Breast epithelium (tissue), 4 donors: ENCODE measurements at regions not wholly inside any gene's neighbourhood (a gene's known extent, or its start where the extent isn't known, plus 50 kb on each side); places are given as distances from the start of the nearest gene placed in this dataset.

Experiments
- DNase-seq, 2 donors: peaks; one replicate each; pipeline ENCODE4 v3.0.0-alpha.2; 2019; ENCODE audit warnings: low spot score in 2 of 2
- H3K27ac ChIP-seq, 2 donors: fragments of 200-600 bp; sonication (generic) in 1 of 2; one replicate each; pipeline ENCODE4 v1.5.1; 2016 to 2019; ENCODE audit warnings: mild to moderate bottlenecking in 1 of 2
- H3K27me3 ChIP-seq, 2 donors: fragments of 200-600 bp; sonication (generic) in 1 of 2; one replicate each; pipeline versions ENCODE4 v1.5.1 to v1.6.0; 2017 to 2019; ENCODE audit warnings: control low read depth in 1 of 2, mild to moderate bottlenecking in 1 of 2
- H3K36me3 ChIP-seq: fragments of 200-600 bp; one replicate; pipeline ENCODE4 v1.5.1; 2019
- H3K4me1 ChIP-seq, 2 donors: fragments of 200-600 bp; sonication (generic); one replicate each; pipeline ENCODE4 v1.5.1; 2016 to 2019; ENCODE audit warnings: control low read depth in 1 of 2
- H3K4me3 ChIP-seq, 3 donors: fragments of 200-600 bp; sonication (generic); 1 replicate in 2 of 3; 2 replicates in 1 of 3; pipeline ENCODE4 v1.5.1; 2016 to 2019; ENCODE audit warnings: mild to moderate bottlenecking in 3 of 3, moderate library complexity in 2 of 3
- H3K9me3 ChIP-seq, 2 donors: fragments of 200-600 bp; sonication (generic) in 1 of 2; one replicate each; pipeline ENCODE4 v1.5.1; 2016 to 2019; ENCODE audit warnings: control low read depth in 1 of 2
- POLR2A ChIP-seq: fragments of 450-650 bp; IDR thresholded peaks from one replicate; pipeline ENCODE4 v1.6.1; 2016; ENCODE audit warnings: antibody characterized with exemption, mild to moderate bottlenecking, moderate library complexity
- POLR2AphosphoS5 ChIP-seq, 3 donors: sonication (generic); formaldehyde crosslinking; IDR thresholded peaks; one replicate each; pipeline ENCODE4 v1.6.1; 2017; ENCODE audit warnings: antibody characterized with exemption in 3 of 3
- intact Hi-C: fragments of 100-400 bp; cut with DNase I; formaldehyde crosslinking; loops from one replicate; pipeline ENCODE4 v1.15.1; 2023; ENCODE audit warnings: low total_unique reads
- TF ChIP-seq, protein P1 (sequence below), 3 donors: fragments of 450-650 bp; IDR thresholded peaks; one replicate each; pipeline ENCODE4 v1.5.1; 2016 to 2017; ENCODE audit warnings: antibody characterized with exemption in 3 of 3, mild to moderate bottlenecking in 3 of 3, moderate library complexity in 3 of 3

DNA sequence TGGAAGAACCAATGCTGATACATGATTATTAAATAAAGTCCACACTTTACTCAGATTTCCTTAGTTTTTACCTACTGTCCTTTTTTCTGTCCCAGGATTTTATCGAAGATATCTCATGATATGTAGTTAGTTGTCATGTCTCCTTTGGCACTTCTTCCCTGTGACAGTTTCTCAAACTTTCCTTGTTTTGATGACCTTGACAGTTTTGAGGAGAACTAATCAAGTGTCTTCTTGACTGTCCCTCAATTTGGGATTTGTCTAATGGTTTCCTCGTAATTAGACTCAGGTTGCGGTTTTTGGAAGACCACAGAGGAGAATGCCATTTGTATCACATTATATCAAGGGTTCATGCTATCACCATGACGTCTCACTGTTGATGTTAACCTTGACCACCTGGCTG is 483.1 kb upstream of the ZNF608 start:
- DNase-seq, result no peak
- H3K4me1 ChIP-seq, result no peaks in the 10 kb centered on the region
- TF ChIP-seq, protein P1, sequence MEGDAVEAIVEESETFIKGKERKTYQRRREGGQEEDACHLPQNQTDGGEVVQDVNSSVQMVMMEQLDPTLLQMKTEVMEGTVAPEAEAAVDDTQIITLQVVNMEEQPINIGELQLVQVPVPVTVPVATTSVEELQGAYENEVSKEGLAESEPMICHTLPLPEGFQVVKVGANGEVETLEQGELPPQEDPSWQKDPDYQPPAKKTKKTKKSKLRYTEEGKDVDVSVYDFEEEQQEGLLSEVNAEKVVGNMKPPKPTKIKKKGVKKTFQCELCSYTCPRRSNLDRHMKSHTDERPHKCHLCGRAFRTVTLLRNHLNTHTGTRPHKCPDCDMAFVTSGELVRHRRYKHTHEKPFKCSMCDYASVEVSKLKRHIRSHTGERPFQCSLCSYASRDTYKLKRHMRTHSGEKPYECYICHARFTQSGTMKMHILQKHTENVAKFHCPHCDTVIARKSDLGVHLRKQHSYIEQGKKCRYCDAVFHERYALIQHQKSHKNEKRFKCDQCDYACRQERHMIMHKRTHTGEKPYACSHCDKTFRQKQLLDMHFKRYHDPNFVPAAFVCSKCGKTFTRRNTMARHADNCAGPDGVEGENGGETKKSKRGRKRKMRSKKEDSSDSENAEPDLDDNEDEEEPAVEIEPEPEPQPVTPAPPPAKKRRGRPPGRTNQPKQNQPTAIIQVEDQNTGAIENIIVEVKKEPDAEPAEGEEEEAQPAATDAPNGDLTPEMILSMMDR (IDR thresholded peaks at IDR 0.05), result no peak
- TF ChIP-seq POLR2A, result no peak
- intact Hi-C loops, result no loop called here
- H3K27ac ChIP-seq, result no peak overlapping the region
- H3K4me3 ChIP-seq, result no peak overlapping the region
- H3K9me3 ChIP-seq, result no peaks in the 10 kb centered on the region
- no peaks in the 10 kb centered on the region for H3K27me3 ChIP-seq
- H3K36me3 ChIP-seq, result no peaks in the 10 kb centered on the region

DNA sequence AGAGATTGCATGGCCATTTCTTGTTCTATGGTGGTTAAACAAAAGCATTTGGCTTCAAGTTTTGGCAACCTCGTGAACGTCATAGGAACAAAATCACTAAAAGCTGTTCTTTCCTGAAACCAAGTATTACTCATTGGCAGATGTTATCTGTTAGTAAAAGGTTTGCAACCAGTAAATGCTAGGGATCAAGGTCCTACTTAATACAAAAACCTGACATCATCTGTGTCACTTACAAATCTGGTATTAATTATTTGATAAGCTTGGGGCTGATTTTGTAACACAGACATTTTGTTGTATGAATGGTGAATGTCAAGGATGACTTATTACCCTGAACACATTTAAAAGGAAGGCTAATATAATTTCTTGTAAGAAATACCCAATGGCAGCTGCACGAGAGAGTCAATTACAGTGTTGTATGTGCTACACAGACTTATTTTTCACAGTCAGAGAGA is 486.4 kb upstream of the ZNF608 start:
- intact Hi-C loops, result no loop called here
- Histone ChIP-seq H3K27ac (no peak overlapping the region), H3K36me3 (no peaks in the 10 kb centered on the region), H3K4me3 (no peak overlapping the region), H3K27me3 (no peaks in the 10 kb centered on the region), H3K4me1 (no peaks in the 10 kb centered on the region), H3K9me3 (no peaks in the 10 kb centered on the region)
- no peak for TF ChIP-seq POLR2AphosphoS5 (IDR thresholded peaks at IDR 0.05)
- no peak for DNase-seq

GRCh38 chr5:125233944-125234343 is 487.5 kb upstream of the ZNF608 start:
- no peak for DNase-seq
- Histone ChIP-seq H3K4me1 (no peaks in the 10 kb centered on the region), H3K9me3 (no peaks in the 10 kb centered on the region), H3K27ac (no peak overlapping the region), H3K27me3 (no peaks in the 10 kb centered on the region), H3K36me3 (no peaks in the 10 kb centered on the region), H3K4me3 (no peak overlapping the region)
- TF ChIP-seq POLR2AphosphoS5 (IDR thresholded peaks at IDR 0.05) (no peak), POLR2A (no peak)
- TF ChIP-seq, protein P1 (IDR thresholded peaks at IDR 0.05), result no peak
- intact Hi-C loops, result no loop called here

DNA sequence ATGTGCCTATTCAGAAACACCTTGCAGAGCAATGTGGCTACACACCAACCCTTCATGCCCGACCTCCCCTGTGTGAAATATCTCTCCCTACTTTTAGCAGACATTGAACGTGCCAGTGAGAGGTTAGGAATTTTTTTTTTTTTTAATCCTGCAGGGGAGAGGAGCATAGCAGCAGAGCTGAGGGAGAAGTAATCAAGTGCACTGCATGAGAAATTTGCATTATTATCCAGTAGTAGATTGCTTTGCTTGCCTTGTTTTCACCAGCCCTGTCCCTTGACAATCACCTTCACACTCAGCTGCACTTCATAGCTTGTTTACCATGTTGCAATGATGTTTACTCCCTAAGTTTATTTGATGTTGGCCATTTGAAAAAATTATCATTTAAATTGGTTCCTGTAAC is 489.6 kb upstream of the ZNF608 start:
- H3K27ac ChIP-seq, result no peak overlapping the region
- H3K27me3 ChIP-seq, result no peaks in the 10 kb centered on the region
- no peak overlapping the region for H3K4me3 ChIP-seq
- no peaks in the 10 kb centered on the region for H3K4me1 ChIP-seq
- H3K36me3 ChIP-seq, result no peaks in the 10 kb centered on the region
- TF ChIP-seq, protein P1 (IDR thresholded peaks at IDR 0.05), result no peak
- TF ChIP-seq POLR2AphosphoS5 (IDR thresholded peaks at IDR 0.05) (no peak), POLR2A (no peak)
- no peak for DNase-seq
- H3K9me3 ChIP-seq, result no peaks in the 10 kb centered on the region
- intact Hi-C loops, result no loop called here

GRCh38 chr5:125236981-125237380 is 490.5 kb upstream of the ZNF608 start:
- Histone ChIP-seq H3K4me1 (no peaks in the 10 kb centered on the region), H3K9me3 (no peaks in the 10 kb centered on the region), H3K27me3 (no peaks in the 10 kb centered on the region), H3K27ac (no peak overlapping the region), H3K4me3 (no peak overlapping the region), H3K36me3 (no peaks in the 10 kb centered on the region)
- intact Hi-C loops, result no loop called here
- TF ChIP-seq POLR2AphosphoS5 (IDR thresholded peaks at IDR 0.05) (no peak), POLR2A (no peak)
- TF ChIP-seq, protein P1 (IDR thresholded peaks at IDR 0.05), result no peak
- DNase-seq, result no peak

- no peaks in the 10 kb centered on the region for H3K9me3 ChIP-seq
- H3K27me3 ChIP-seq, result no peaks in the 10 kb centered on the region
- H3K27ac ChIP-seq, result no peak overlapping the region
- H3K4me1 ChIP-seq, result no peaks in the 10 kb centered on the region
- TF ChIP-seq, protein P1 (IDR thresholded peaks at IDR 0.05), result no peak
- TF ChIP-seq POLR2AphosphoS5 (IDR thresholded peaks at IDR 0.05) (no peak), POLR2A (no peak)
- intact Hi-C loops, result no loop called here
- H3K36me3 ChIP-seq, result no peaks in the 10 kb centered on the region
- H3K4me3 ChIP-seq, result no peak overlapping the region
- no peak for DNase-seq
These were observed 498.1 kb upstream of the ZNF608 start for GRCh38 chr5:125244531-125244930.
